NCI-H510A treated with DMSO at 0.1 percent for 48 hours (cell line): ENCODE measurements at regions not wholly inside any gene's neighbourhood (a gene's known extent, or its start where the extent isn't known, plus 50 kb on each side); places are given as distances from the start of the nearest gene placed in this dataset.

Experiments used
- DNase-seq: peaks from one replicate; lab custom pipeline; 2025; lab: John Stamatoyannopoulos, UW

- no peak for DNase-seq
Measured at GRCh38 chr11:69917529-69917928, 98.3 kb upstream of the FGF3 start.

- no peak for DNase-seq
Measured at GRCh38 chr11:69918231-69918937, 99.2 kb upstream of the FGF3 start.

GRCh38 chr11:69918938-69919650 is 99.9 kb upstream of the FGF3 start:
- no peak for DNase-seq

- DNase-seq, result no peak
Measured at GRCh38 chr11:69919659-69920344, 100.6 kb upstream of the FGF3 start.

GRCh38 chr11:69920345-69921127 is 101.3 kb upstream of the FGF3 start:
- no peak for DNase-seq

GRCh38 chr11:69921128-69922014 is 102.2 kb upstream of the FGF3 start:
- DNase-seq, result no peak

GRCh38 chr11:69922015-69922595 is 102.9 kb upstream of the FGF3 start:
- no peak for DNase-seq

GRCh38 chr11:69922596-69923111 is 103.4 kb upstream of the FGF3 start:
- no peak for DNase-seq

- DNase-seq, result no peak
Measured at GRCh38 chr11:69923196-69923595, 104.0 kb upstream of the FGF3 start.

- DNase-seq, result no peak
Measured at GRCh38 chr11:69923641-69924307, 104.6 kb upstream of the FGF3 start.

GRCh38 chr11:69924308-69925161 is 105.3 kb upstream of the FGF3 start:
- DNase-seq, result no peak

GRCh38 chr11:69925366-69926196 is 106.4 kb upstream of the FGF3 start:
- DNase-seq, result no peak

- DNase-seq, result no peak
Measured at GRCh38 chr11:69926376-69927050, 107.3 kb upstream of the FGF3 start.

GRCh38 chr11:69928121-69928520 is 108.9 kb upstream of the FGF3 start:
- DNase-seq, result no peak

- DNase-seq, result no peak
Measured at GRCh38 chr11:69928975-69929374, 109.8 kb upstream of the FGF3 start.

- DNase-seq, result no peak
Measured at GRCh38 chr11:69930081-69931059, 111.2 kb upstream of the FGF3 start.
